Femur (tissue), 1 donor: ENCODE measurements at regions not wholly inside any gene's neighbourhood (a gene's known extent, or its start where the extent isn't known, plus 50 kb on each side); places are given as distances from the start of the nearest gene placed in this dataset.
"Not testable (repeated sequence)": the region's sequence is repeated elsewhere in the genome, so short reads cannot be mapped to it uniquely, and the experiment has no call there.

ENCODE experiments used
- DNase-seq: peaks from one replicate; pipeline ENCODE4 v3.0.0-alpha.2; 2017

DNA sequence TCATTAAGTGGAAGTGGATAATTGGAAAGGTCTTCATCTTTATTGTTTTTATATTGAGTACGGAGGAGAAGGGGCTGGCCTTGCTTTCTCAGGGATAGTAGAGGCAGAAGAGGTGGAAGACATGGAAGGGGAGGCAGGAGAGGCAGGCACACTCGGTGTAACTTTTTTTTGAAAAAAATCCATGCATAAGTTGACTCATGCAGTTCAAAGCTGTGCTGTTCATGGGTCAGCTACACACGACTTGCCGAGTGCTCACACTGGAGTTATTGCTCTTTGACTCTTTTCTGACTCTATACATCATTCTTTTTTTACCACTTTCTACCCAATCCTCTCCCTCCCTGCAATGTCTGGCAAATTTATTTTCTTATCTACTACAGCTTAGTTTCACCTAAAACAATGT is 158.3 kb upstream of the AADAT start:
- DNase-seq = no peak

DNA sequence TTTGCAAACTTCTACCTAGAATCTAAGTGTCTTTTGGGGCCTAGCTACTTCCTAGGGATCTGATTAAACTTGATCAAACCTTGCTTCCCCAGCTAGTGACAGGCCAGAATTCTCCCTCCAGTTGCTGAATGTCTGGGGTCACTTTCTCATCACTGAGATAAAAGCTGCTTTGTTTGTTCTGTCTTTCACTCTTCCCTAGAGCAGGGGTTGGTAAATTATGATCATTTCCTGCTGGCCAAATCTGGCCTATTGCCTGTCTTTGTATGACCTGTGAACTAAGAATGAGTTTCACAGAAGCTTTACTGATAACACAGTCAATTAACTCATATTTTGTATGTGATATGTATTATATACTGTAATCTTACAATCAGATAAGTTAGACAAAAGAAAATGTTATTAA is 157.8 kb upstream of the AADAT start:
- DNase-seq = no peak

DNA sequence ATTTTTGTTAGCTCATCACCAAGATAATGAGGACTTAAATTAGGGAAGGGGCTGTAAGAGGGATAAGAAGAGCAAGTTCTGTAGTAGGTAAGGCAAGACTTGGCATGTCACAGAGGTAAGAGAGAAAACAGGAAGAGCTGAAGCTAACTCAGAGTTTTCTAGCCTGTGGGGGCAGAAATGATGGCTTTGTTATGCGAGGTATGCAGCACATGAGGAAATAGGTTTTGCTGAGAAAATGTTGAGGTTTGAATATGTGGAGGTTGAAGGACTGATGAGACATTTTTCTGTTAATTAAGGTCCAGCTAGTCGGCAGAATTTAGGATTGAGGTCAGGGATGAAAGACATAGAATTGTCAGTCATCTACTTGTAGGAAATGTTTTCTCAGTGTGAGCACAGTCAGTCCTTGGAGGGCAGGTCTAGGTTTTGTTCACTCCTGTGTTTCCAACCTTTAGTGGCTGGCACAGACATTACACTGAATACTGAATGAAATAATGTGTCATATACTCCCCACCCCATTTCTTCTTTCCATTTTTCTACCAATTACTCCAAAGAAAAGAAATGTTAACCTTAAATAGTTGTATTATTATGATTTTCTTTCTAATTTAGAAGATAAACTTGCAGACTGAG is 154.0 kb upstream of the AADAT start:
- no peak for DNase-seq

DNA sequence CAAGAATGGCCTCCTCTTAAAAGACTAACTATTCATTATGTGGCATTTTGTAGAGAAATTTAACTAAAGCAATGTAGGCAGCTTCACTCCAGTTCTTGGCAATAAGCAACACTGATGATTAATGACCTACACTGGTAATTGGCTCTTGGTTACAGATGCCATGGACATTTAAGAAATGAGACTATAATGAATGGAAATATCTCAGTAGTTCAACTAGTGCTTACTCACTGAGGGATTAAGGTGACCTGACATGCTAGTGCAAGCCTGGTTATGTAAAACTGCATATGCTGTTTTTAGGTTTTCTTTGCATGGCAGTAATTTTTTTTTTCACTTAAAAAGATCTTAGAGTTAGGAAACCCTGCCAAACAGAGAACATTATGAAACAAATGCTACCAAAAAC is 152.7 kb upstream of the AADAT start:
- DNase-seq = no peak

DNA sequence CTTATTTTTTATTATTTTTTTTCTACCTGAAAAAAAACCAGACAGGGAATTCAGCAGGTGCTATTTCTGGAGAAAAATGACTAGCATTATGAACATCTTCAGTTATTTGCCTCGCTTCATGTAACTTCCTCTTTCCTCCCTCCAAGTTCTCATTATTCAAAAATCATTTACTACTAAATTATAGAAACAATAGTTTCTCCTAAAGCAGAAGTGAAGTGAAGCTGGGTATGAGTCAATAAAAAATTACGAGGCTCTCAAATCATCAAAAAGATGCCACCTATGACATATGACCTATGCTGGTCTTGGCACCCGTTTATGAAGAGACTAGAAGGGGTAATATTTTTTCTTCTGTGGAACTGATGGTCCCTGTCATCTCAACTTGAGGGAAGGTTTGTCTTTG is 145.0 kb upstream of the AADAT start:
- no peak for DNase-seq

DNA sequence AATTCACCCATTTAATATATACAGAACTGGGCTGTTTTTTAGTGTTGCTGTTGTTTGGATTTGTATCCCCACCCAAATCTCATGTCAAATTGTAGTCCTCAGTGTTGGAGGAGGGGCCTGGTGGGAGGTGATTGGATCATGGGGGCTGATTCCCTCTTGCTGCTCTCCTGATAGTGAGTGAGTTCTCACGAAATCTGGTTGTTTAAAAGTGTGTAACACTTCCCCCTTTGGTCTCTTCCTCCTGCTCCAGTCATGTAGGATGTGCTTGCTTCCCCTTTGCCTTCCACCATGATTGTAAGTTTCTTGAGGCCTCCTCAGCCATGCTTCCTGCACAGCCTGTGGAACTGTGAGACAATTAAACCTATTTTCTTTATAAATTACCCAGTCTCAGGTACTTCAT is 141.6 kb upstream of the AADAT start:
- DNase-seq = no peak

DNA sequence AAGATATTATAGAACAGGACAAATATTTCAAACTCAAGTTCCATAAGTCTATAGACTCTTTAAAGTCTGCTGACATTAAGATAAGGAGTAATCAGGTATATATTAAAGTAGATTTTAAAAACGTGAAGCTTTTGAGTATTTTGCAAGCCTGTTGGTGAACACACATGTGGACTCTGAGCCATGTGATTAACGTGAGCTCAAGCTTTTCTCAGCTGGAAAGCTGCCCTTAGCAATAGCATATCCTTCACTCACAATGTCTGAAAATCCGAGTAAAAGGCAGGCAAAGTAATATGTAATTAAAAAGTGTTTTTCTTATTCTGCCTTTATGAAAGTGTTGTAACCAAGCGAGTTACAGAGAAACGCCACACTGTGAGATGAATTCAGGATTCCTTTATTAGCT is 140.5 kb upstream of the AADAT start:
- DNase-seq = no peak

DNA sequence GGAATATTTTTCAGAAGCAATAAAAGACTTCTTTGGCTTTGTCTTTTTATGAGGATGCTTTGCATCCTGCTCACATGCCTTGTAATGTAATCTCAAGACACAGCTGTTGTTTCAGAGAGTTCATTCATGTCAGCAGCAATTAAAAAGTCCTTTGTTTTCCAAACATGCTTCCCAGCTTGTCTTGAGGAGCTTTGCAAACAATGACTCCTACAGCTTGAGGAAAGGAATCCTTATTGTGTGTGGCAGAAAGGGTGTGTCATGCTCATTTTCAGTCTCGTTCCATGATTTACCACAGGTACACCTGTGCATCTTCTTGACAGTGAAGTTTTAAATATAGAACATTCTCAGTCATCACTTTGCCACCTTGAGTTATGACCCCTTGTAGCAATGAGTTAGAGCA is 139.2 kb upstream of the AADAT start:
- no peak for DNase-seq

DNA sequence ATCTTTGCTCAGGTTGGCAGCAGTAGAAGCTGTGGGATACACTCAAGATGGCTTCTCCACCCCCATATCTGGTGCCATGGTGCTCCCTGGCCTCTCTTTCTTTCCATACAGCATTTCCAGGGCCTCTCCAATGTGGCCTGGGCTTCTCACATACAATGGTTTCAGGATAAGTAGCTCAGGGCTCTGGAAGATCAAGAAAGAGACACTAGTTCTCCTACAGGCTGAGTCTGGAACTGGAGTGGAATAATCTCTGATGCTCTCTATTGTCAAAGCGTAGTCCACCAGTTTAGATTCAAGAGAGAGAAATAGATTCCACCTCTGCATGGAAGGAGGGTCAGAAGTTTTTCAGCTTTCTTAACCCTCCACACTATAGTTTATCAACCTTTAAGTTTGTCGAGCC is 138.2 kb upstream of the AADAT start:
- no peak for DNase-seq

DNA sequence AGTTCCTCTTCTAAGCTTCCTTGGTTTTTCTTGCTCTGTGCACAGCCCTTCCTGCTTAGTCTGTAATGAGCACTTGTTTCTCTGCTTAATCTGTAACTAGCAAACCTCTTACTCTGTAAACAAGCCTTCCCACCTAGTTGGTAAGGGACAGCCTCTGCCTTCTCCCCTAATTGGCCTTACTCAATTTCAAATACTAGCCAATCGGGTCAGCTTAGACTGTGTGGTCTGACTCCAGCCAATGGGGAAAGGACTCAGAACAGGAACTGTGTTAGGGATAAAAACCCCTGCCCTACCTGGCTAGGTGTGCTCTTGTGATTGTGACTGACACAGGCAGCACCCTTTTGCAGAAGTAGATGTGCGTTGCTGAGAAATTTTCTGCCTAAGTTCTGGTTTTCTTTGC is 136.5 kb upstream of the AADAT start:
- DNase-seq = no peak

DNA sequence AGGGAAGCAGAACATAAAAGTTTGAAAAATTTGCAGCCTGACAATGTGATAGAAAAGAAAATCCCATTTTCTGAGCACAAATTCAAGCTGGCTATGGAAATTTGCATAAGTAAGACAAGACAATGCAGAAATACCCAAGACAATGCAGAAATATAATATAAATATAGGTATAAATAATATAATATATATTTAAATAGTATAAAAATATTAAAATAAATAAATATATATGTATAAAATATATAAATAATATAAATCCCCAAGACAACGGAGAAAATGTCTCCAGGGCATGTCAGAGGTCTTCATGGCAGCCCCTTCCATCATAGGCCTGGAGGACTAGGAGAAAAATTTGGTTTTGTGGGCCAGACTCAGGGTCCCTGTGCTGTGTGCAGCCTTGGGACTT is 125.0 kb upstream of the AADAT start:
- no peak for DNase-seq

DNA sequence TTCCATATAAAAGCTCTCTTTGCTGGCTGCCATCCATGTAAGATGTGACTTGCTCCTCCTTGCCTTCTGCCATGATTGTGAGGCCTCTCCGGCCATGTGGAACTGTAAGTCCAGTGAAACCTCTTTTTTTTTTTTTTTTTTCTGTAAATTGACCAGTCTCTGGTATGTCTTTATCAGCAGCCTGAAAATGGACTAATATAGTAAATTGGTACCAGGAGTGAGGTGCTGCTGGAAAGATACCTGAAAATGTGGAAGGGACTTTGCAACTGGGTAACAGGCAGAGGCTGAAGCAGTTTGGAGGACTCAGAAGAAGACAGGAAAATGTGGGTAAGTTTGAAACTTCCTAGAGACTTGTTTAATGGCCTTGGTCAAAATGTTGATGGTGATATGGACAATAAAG is 124.3 kb upstream of the AADAT start:
- DNase-seq = no peak

DNA sequence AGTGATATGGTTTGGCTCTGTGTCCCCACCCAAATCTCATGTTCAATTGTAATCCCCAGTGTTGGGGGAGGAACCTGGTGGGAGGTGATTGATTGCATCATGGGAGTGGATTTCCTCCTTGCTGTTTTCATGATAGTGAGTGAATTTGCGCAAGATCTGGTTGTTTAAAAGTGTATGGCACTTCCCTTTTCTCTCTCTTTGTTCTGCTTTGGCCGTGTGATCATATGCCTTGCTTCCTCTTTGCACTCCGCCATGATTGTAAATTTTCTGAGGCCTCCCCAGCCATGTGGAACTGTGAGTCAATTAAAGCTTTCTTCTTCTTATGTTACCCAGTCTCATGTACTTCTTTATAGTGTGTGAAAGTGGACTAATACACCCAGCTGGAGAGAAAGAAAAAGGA is 113.0 kb upstream of the AADAT start:
- DNase-seq = no peak

DNA sequence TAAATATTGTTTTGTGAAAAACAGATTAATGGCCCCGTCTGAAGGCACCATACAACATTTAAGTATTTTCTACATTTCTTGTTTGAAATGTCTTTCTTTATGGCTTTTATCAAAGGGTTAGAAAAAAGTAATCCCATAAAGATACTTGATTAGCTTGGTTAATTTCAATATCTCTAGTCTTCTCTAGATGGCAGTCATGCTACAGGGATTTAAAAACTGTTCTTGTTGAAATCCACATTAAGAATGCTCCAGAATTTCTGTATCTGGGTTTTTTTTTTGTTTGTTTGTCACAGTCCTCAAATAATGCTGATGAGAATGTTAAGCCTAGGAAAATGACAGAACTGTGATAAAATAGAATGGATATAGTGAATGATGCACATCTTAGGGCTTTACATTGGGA is 109.0 kb upstream of the AADAT start:
- no peak for DNase-seq

DNA sequence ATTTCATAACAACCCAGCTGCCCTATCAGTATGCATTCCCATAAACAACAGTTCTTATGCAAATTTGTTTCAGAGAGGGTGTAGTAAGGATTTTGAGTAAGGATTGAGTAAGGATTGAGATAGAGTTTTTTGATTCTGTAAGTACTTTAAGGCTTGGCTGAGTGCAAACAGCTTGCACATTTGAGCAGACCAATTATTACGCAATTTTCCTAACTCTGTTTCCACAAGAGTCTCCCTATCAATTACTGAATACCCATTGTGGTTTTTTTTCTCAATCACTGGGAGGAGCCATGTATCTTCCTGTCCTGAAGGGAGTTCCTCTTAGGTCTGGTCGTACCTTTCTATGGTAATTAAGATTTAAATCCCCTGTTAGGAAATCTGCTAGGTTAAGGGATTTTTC is 105.0 kb upstream of the AADAT start:
- not testable (repeated sequence) for DNase-seq

DNA sequence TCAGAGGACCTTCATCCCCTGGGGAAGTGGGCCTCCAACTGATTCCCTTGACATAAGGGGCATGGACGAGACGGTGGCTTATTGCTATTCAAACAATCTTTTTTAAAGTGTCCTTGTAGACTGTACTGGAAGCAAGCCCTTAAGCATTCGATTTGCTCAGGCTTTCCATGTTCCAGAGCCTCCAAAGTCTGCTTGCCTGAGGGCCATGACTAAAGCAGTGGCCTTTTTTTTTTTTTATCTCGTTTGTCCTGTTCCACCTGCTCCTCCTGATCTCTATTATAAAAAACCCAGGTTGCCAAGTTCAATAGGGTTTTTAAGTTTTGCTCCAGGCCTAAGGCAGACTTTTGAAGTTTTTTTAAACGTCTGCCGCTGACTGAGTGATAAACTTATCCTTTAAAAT is 103.7 kb upstream of the AADAT start:
- DNase-seq = no peak

DNA sequence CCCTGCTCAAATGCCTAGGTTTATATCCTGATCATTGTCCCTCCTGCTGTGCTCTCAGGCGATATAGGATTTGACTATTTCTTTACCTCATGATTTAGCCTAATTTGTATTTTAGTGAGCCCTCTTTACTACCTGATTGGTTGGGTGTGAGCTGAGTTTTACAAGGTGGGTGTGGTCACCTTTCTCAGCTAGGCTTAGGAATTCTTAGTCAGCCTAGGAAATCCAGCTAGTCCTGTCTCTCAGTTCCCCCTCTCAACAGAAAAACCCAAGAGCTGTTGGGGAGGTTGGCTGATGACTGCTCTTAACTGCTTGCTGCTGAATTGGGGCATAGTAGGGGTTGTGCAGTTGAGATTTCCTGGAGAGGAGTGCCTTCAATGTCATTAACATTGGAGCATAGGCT is 100.5 kb upstream of the AADAT start:
- DNase-seq = no peak

DNA sequence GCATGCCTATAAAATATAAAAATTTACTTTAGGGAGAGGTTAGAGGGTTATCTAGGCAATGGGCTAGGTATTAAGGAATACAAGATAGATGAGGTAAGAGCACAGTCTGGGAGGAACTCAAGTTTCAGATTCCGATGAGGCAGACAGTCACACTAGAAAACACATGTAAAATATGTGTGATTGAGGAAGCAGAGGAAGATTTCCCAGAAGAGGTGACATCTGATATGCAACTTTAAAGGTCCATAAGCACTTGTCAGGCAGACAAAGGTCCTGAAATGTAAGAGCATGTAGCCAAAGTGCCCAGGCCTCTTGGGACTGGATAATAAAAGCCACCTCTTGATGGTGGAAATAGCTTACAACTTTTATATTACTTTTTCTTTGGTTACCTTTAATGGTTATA is 81.1 kb upstream of the AADAT start:
- DNase-seq = no peak

DNA sequence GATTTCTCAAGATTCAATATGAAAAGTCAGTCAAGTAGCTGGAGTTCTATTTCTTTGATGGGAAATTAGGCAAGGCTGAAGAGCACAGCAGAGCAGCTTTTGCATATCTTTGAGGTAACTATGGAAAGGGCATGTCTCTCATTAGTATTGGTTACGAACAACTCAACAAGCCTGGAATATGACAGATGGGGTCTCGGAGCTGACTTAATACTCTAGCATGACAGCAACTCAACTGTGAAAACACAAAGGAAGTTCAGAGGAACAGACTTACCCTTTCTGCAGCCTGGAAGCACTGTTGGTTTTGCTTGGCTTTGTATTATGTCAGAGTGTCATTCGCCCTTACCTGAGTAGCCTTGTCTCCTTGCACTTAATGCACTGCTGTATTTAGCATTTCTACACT is 79.9 kb upstream of the AADAT start:
- no peak for DNase-seq

DNA sequence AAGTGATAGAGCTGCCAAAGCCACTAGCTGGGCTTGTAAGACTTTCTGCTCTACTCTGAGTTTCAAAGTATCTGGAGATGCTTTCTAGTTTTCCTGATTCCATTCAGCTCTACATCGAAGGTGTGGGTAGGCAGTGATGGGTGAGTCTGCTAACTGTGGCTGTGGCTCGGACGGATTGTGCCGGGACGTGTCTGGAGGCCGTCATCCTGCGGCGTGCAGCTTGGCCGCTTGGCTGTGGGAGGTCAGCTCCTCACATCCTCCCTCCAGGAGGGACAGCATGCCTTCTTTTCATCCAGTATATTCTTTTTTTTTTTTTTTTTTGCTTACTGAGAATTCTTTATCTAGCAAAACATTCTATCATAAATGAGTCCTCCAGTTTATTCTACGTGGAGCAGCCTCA is 77.9 kb upstream of the AADAT start:
- no peak for DNase-seq

DNA sequence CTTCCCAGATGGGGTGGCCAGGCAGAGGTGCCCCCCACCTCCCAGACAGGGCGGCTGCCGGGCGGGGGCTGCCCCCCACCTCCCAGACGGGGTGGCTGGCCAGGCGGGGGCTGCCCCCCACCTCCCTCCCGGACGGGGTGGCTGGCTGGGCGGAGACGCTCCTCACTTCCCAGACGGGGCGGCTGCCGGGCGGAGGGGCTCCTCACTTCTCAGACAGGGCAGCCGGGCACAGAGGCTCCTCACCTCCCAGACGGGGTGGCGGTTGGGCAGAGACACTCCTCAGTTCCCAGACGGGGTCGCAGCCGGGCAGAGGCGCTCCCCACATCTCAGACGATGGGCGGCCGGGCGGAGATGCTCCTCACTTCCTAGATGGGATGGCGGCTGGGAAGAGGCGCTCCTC is 76.4 kb upstream of the AADAT start:
- DNase-seq = not testable (repeated sequence)

DNA sequence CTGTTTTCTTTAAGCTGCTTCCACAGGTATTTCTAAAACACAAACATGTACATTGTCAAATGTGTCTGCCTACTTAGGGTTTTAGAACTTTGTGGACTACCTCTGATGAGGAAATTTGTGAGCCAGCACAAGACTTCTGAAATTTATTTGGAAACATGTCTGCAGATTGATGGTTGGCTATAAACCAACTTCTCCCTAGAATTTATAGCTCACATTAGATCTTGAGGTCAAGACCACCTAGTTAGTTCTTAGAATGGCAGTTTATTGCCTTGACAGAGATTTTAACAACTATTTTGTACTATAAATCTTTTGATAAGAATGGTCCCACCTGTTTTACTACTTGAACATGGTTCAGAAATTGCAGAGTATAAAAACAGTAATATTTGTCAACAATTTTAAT is 72.7 kb upstream of the AADAT start:
- no peak for DNase-seq

DNA sequence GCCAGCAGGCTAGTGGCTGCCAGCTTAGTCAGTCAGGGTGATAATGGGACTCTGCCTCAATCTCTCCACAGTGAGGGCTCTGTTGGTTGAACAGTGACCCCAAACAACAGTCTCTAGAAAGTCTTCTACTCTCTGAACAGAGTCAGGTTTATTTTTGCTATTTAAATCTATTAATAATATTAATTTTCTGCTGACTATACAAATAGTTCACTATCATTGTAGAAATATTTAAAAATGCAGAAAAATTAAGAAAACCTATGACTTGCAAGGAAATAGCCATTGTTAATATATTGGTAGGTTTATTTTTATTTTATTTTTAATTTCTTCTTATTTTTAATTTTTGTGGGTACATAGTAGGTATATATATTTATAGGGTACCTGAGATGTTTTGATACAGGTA is 67.9 kb upstream of the AADAT start:
- no peak for DNase-seq

DNA sequence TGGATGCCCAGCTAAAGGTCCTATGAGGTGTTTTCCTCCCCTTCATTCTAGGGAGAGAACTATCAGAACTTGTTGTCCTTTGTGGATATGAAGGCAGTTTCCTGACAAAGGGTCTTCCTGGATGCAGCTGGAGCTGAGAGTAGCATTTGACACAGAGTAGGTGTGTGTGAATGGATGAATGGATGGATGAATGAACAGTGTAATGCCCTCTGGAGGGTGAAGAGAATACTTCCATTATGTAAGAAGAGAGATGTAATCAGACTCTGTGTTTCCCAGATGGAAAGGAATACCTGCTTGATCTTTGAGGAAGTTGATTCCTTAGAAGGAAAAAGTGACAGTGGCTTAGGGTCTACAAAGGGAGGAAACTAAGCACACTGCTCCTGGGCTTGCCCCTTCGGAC is 55.4 kb upstream of the AADAT start:
- DNase-seq = no peak

DNA sequence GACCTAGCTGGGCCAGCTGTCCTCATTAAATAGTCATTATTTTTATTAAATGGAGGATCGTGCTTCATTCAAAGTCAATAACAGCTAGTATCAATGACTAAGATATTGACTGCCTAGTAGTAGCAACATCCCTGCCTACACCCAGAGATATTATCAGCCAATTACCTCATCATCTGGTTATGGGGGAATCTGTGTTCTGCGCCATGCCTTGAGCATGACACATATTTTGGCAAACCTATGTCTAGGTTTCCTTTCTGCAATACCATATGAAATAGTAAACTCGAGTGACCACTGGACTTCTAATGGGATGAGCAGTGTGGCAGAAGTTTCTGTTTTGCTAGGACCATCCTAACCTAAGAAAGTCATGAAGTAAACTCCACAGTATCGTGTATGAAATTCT is 50.0 kb upstream of the AADAT start:
- no peak for DNase-seq
